GM19452 (cell line): ENCODE measurements at regions not wholly inside any gene's neighbourhood (a gene's known extent, or its start where the extent isn't known, plus 50 kb on each side); places are given as distances from the start of the nearest gene placed in this dataset.
"Not testable (repeated sequence)": the region's sequence is repeated elsewhere in the genome, so short reads cannot be mapped to it uniquely, and the experiment has no call there.

Experiments used
- ATAC-seq: cut with Tn5 transposase; IDR thresholded peaks from one replicate; pipeline ENCODE4 v1.9.1; 2021; ENCODE audit not compliant: unreplicated experiment

DNA sequence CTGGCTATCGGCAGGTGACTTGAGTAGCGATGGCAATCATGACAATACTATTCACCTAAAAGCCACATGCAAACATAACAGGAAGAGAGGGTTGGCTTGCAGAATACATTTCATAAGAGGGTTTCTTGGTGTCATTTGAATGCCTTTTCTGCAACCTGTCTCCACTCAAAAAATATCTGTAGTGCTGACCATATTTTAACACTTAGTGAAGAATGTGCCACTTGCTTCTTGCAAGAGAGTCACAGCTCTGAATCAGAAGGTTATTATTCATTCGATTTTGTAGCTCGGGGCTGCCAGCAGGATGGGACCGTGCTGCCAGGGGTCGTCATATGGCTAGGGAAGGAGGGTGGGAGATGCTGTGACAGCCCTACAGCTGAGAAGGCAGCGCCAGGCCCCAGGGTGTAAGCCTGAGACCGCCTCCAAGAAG, 152.0 kb upstream of the PITRM1 start:
- no peak for ATAC-seq

DNA sequence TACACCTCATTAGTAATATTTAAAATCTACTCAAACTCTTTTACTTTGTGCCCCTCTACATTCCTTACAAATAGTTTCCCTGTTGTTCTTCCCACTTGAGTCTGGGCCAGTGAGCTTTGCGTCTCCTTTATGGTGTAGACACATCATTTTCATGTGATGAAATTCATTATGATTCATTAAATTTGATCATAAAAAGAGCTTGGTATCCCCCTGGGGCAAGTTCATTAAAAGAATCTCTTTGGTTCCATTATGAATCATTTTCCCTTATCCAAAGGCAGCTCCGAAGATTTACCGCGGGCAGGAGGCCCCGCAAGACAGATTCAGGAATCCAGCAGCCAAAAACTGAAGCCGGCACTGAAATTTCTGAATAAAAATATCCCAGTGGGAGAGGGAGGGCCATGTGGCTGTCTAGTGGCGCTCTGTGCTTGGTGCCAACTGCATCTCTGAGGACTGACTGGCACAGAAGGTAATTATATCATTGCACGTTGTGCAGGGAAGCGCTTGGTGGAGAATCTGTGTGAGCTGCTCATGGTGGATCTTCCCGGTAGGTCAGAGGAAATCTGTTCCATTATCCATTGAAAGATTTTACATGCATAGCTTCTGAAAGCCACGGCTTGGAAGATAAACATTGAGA, 151.4 kb upstream of the PITRM1 start:
- ATAC-seq, result no peak

DNA sequence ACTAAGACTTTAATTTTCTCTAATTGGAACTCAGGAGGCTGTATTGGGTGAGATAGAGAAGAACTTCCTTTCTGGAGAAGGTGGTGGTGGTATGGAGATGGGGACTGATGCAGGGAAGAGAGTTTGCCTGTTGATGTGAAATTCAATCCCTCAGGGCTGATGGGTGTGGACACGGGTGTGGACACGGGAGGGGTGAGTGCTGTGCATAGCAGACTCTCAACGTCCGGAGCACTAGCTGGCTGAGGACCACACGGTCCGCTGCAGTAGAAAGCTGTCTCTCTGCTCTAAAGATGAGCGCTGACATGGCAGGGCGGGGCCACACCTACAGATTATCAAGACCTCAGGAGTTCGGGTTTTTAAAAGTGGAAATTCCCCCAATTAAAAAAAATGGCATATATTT, 148.5 kb upstream of the PITRM1 start:
- no peak for ATAC-seq

DNA sequence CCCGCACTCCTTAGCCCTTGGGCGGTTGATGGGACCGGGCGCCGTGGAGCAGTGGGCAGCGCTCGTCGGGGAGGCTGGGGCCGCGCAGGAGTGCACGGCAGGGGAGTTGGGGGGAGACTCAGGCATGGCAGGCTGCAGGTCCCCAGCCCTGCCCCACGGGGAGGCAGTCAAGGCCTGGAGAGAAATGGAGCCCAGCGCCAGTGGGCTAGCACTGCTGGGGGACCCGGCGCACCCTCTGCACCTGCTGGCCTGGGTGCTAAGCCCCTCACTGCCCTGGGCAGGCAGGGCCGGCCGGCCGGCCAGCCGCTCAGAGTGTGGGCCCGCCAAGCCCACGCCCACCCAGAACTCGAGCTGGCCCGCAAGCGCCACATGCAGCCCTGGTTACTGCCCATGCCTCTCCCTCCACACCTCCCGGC, 147.2 kb upstream of the PITRM1 start:
- no peak for ATAC-seq

DNA sequence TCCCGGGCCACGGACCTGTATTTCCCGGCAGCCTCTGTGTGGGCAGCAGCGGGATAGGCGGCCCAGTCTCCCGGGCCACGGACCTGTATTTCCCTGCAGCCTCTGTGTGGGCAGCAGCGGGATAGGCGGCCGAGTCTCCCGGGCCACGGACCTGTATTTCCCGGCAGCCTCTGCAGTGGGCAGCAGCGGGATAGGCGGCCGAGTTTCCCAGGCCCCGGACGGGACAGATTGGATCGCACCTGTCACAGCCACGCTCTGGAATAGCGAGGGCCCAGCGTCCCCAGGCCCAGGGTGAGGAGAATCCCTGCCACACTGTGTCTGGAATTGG, 145.9 kb upstream of the PITRM1 start:
- ATAC-seq, result not testable (repeated sequence)

DNA sequence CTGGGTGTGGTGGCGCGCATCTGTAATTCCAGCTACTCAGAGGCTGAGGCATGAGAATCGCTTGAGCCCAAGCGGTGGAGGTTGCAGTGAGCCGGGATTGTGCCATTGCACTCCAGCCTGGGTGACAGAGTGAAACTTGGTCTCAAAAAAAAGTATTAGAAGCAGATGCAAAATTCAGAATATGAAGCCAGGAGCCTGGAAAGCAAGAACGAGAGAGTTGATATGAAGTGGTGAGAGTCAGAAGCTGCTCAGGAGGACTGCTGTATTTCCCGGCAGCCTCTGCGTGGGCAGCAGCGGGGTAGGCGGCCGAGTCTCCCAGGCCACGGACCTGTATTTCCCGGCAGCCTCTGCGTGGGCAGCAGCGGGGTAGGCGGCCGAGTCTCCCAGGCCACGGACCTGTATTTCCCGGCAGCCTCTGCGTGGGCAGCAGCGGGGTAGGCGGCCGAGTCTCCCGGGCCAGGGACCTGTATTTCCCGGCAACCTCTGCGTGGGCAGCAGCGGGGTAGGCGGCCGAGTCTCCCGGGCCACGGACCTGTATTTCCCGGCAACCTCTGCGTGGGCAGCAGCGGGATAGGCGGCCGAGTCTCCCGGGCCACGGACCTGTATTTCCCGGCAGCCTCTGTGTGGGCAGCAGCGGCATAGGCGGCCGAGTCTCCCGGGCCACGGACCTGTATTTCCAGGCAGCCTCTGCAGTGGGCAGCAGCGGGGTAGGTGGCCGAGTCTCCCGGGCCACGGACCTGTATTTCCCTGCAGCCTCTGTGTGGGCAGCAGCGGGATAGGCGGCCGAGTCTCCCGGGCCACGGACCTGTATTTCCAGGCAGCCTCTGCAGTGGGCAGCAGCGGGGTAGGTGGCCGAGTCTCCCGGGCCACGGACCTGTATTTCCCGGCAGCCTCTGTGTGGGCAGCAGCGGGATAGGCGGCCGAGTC, 145.2 kb upstream of the PITRM1 start:
- ATAC-seq, result not testable (repeated sequence)

DNA sequence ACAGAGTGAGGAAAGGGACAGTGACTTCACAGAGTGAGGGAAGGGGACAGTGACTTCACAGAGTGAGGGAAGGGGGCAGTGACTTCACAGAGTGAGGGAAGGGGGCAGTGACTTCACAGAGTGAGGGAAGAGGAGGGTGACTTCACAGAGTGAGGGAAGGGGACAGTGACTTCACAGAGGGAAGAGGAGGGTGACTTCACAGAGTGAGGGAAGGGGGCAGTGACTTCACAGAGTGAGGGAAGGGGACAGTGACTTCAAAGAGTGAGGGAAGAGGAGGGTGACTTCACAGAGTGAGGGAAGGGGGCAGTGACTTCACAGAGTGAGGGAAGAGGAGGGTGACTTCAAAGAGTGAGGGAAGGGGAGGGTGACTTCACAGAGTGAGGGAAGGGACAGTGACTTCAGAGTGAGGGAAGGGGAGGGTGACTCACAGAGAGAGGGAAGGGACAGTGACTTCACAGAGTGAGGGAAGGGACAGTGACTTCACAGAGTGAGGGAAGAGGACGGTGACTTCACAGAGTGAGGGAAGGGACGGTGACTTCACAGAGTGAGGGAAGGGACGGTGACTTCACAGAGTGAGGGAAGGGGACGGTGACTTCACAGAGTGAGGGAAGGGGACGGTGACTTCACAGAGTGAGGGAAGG, 142.0 kb upstream of the PITRM1 start:
- not testable (repeated sequence) for ATAC-seq

DNA sequence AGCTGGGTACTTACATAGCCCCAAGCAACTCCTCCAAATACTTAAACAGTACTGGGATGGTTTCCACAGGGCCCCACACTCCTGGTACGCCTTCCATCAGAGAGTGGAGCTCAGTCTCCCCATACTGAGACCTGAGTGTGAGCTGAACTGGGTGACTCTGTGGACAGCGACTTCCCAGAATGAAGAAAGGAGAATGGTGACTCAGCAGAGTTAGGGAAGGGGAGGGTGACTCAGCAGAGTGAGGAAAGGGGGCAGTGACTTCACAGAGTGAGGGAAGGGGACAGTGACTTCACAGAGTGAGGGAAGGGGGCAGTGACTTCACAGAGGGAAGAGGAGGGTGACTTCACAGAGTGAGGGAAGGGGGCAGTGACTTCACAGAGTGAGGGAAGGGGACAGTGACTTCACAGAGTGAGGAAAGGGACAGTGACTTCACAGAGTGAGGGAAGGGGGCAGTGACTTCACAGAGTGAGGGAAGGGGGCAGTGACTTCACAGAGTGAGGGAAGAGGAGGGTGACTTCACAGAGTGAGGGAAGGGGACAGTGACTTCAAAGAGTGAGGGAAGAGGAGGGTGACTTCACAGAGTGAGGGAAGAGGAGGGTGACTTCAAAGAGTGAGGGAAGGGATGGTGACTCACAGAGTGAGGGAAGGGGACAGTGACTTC, 141.3 kb upstream of the PITRM1 start:
- not testable (repeated sequence) for ATAC-seq

DNA sequence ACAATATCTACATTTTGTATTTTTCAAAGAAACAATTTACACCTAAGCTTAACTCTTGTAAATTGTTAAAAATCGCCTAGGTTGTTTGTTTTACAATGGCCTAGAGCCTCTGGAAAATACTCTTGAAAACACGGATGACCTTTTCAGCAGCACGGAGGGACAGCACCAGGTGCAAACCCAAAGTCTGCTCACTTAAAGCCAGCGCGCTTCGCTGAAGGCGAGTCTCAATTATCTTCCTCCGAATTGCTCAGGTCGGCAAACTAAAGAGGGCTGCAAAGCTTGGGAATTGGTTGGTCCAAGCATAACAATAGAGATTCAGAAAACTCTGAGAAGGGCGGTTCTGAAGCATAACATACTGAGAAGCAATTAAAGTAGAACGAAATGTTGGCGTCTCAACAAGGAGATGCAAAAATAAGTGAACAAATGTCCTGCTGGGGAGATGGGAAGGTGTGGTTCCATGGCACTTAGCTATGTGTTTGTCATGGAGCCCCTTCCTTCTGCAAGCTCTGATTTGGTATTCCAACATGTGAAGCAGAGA, 139.9 kb upstream of the PITRM1 start:
- no peak for ATAC-seq

DNA sequence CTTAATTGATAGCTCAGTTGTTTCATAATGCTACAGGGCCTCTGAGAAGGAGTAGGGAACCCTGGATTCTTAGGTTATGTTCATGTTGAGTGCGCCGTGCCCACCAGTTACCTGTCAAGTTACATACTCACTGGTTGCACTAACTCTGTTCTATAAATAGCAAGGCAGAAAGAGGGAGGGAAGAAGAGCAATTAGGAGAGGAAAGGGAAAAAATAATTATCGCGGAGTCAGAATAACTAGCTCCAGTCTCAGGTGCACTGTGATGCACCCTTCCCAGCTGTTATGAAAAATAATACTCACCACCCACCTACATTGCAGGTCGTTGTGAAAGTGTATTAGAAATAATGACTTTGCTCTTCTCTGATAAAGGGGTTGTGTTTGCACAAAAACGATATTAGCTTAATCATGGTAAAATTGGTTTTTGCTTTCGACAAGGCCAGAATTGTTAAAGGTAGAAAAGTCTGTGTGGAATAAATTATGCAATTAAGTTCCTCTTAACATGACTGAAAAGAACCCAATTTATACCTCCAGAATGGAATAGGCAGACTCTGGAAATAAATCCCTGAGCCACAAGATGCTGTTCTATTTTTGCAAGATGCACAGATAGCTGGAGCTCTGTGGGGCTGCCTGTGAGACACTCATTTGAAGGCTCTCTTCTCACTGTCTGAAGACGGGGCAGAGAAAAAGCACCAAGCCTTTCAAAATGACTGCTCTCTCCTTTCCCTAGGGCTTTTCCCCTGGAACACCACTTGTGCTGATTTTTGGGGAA, 137.6 kb upstream of the PITRM1 start:
- ATAC-seq, result no peak

DNA sequence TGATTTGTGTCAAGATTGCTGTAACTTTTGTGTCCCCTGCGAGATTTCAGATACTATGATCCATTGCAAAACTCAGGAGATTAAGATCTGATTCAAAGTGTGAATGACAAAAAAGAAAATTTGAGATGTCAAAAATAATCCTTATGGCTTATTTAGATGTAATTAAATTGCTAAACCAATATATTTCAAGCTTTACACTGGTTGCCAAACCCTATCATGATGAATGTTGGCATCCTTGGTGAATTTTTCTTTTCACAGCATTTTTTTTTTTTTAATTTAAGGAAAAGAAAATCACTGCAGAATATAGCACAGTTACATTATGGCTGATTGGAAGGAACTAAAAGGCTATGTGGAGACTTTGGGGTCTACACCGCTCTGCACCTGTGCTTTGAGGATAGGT, 133.5 kb upstream of the PITRM1 start:
- ATAC-seq, result no peak

DNA sequence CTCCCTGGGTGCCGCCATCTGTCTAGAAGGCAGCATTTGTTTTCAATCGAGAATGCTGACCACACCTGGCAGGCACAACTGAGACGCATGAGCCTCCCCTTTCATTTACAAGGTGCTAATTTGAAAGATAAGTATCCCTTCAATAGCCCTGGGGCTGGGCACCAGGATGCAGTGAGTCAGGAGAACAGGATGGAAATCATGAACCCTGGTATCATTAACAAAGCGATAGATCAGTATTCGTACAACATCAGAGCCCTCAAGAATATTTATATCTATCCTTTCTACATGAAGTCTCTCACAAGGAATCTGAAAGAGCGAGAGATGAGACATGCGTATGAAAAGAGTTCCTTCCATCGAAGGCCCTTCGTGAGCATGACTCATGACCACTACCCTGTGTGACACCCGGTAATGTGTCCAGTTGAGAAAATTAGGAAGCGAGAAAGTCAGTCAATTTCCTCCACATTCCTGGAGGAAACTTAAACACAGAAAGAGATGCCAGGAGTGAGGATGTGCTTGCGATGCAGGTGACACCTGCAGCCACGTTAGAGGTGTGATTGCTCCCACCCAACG, 123.1 kb upstream of the PITRM1 start:
- no peak for ATAC-seq

DNA sequence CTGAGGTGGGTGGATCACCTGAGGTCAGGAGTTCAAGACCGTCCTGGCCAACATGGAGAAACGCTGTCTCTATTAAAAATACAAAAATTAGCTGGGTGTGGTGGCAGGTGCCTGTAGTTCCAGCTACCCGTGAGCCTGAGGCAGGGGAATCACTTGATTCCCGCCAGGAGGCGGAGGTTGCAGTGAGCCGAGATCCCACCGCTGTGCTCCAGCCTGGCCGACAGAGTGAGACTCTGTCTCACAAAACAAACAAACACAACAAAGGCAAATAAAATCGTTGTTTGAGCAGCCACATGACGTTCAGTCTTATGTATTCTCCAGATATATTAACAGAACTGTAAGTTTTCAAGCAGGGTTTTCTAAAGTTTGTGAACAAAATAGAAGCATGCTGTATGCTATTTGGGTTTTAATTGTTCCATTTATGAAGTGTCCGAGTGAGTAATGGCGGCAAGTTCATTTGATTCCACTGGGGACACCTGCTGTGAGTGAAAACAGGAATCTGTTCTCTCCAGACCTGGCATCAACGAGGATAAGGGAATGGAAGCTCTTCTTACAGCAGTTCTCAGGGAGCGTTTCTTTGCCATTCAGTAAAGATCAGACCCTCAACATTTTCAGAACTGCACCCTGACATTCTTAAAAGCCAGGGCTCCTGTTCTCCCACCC, 122.5 kb upstream of the PITRM1 start:
- ATAC-seq, result no peak

DNA sequence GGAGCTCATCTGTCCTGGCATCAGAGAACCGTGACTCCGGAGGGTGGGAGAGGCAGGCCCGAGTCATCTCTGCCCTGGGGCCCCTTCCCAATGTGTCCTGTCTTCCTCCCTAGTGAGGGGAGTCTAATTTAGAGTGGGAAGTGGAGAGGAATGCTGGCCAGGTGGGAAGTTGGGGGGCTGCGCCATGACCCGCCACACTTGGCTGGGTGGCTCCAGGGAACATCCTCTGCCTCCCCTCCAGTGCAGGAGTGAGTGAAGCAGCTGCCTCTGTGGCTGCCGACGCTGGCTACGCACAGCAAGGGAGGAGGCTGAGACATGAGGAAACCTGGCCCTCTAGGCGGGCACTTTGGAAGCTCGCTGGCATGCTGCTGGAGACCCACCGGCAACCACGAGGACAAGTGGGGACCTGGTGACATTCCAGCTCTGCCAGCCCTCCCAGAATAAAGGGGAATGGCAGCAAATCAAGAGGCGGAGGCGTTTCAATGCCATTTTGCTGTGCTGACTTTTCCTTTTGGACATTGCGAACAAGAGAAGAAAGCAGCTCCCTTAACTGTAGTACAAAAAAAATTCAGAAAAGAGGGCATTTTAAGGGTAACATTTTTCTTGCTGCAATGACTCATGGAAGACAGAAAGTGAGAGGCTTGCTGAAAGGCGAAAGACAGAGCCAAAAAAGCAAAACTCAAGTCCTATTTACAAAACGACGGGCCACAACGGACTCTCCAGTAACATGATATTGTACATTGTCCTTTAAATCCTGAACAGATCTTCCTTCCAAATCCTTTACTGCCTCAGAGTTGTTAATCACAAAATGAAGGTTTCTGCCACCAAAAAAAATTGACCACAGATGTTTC, 121.2 kb upstream of the PITRM1 start:
- no peak for ATAC-seq

DNA sequence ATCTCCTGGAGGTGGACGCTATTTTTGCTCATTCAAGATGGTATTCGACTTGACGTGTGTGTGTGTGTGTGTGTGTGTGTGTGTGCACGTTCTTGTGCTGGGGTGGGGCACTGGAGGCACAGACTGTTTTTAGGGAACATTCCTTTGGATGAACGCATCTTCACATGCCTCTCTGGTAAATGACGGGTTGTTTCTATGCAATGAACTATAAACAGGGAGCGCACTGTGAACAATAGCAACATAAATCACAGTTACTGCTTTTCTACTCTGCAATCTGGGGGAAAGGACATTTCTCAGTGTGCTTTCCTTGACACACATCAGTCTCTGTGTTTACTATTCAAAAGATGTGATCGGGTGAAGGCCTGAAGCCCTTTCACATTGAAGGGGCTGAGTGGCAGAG, 120.1 kb upstream of the PITRM1 start:
- ATAC-seq, result no peak

DNA sequence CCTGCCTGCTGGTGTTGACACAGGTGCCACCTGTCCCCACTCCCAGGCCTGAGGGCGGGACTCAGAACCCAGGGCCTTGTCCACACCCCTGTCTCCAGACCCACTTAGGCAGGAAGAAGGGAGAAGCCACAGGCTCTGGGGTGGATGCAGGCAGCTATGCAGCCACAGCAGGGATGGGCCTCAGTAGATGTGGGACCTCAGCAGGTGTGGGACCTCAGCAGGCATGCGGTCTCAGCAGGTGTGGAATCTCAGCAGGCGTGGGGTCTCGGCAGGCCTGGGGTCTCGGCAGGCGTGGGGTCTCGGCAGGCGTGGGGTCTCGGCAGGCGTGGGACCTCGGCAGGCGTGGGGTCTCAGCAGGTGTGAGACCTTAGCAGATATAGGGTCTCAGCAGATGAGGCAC, 118.0 kb upstream of the PITRM1 start:
- ATAC-seq, result no peak

DNA sequence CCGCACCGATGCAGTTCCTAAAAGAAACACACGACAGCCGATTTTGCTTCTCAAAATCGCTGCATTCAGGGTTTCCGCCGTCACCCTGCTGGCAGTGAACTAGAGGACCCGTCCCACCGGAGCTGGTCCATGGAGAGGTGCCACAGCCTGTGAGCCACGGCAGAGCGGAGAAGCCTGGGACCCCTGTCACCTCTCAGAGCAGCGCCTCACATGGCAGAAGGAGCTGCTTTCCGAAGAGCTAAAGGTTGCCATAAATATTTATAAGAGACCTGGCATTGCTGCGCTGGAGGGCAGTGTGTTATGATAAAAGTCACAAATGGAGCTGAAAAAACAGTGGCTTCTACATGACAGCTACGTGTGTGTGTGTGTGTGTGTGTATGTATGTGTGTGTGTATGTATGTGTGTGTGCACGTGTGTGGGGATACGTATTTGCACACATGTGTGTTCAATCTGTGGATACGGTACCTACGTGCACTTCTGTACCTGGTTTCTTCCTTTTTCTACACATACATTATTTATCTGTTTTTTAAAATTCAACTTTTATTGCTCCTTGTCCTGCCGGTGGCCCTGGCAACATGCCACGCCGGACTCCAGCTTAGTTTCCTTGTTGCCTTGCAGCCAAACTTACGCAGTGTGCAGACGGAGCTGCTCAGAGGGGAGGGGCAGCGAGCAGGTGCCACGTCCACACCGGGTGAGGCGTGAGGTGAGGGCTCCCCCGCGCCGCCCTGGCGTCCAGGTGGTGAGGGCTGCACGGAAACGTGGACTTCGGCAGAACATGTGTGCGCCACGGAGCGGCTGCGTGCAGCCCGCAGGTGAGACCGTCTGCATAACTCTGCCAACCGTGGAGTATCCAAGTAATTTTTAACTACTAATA, 115.2 kb upstream of the PITRM1 start:
- no peak for ATAC-seq

DNA sequence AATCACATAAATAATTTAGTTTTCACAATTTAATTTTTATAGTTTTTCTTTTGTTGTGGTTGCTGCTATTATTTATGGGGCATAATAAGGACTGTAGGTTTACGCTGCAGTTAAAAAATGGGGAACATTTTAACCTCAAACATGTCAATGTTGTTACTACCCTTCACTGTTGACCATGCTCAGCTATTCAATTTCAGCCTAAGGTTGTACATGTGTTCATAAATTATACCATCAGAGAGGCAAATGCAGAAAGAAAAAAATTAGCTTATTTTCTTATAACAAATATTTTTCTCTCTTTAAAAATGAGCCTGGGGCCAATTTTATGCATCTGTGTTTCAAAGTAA, 110.1 kb upstream of the PITRM1 start:
- no peak for ATAC-seq
